NCI-H748 (cell line): ENCODE measurements at regions not wholly inside any gene's neighbourhood (a gene's known extent, or its start where the extent isn't known, plus 50 kb on each side); places are given as distances from the start of the nearest gene placed in this dataset.

Source experiments
- DNase-seq: peaks from one replicate; lab custom pipeline; 2025; ENCODE audit not compliant: unreplicated experiment; lab: John Stamatoyannopoulos, UW

GRCh38 chrX:134172588-134173259, 64.3 kb upstream of the CCDC160 start:
- peak; percentile 21 for DNase-seq

- no peak for DNase-seq
Observed at GRCh38 chrX:134173541-134174272, 63.3 kb upstream of the CCDC160 start.

- DNase-seq = no peak
Observed at GRCh38 chrX:134174273-134174660, 62.7 kb upstream of the CCDC160 start.

GRCh38 chrX:134174859-134175258, 62.1 kb upstream of the CCDC160 start:
- DNase-seq = no peak

GRCh38 chrX:134177527-134177926, 59.5 kb upstream of the CCDC160 start:
- DNase-seq = no peak

GRCh38 chrX:134180601-134181274, 56.2 kb upstream of the CCDC160 start:
- DNase-seq = no peak

- DNase-seq = no peak
Observed at GRCh38 chrX:134181275-134181660, 55.7 kb upstream of the CCDC160 start.

GRCh38 chrX:134183665-134184064, 53.3 kb upstream of the CCDC160 start:
- DNase-seq = no peak

- no peak for DNase-seq
Observed at GRCh38 chrX:134184936-134185335, 52.0 kb upstream of the CCDC160 start.

- DNase-seq = no peak
Observed at GRCh38 chrX:134186362-134187121, 50.4 kb upstream of the CCDC160 start.
